HepG2 (cell line): ENCODE measurements at regions not wholly inside any gene's neighbourhood (a gene's known extent, or its start where the extent isn't known, plus 50 kb on each side); places are given as distances from the start of the nearest gene placed in this dataset.

Source experiments
- CBX2 ChIP-seq, 2 experiments: fragments of 200-600 bp in 1 of 2; sonication (generic); formaldehyde crosslinking in 1 of 2; IDR thresholded peaks; 2 replicates each; pipeline versions ENCODE4 v1.7.0 to v1.8.1; 2018 to 2022; ENCODE audit warnings: low read depth in 2 of 2, low read length in 1 of 2, mild to moderate bottlenecking in 1 of 2, missing genetic modification reagents in 1 of 2
- CTCF ChIP-seq: sonication (generic); formaldehyde crosslinking; IDR thresholded peaks from 2 replicates; pipeline ENCODE4 v1.5.0; 2020; ENCODE audit warnings: mild to moderate bottlenecking, missing genetic modification reagents, moderate library complexity
- FIP1L1 ChIP-seq: fragments of 200-400 bp; formaldehyde crosslinking; IDR thresholded peaks from 2 replicates; pipeline ENCODE4 v1.6.1; 2018; ENCODE audit warnings: low read depth, mild to moderate bottlenecking, low read length, moderate library complexity, borderline replicate concordance; ENCODE audit not compliant: insufficient read depth
- HBP1 ChIP-seq: IDR thresholded peaks from 2 replicates; pipeline ENCODE4 v1.6.1; 2016; ENCODE audit warnings: low read depth, control low read depth
- HDAC2 ChIP-seq: sonication (generic); formaldehyde crosslinking; IDR thresholded peaks from 2 replicates; pipeline ENCODE4 v1.4.0; 2020; ENCODE audit warnings: missing genetic modification reagents
- HNF4G ChIP-seq, 2 experiments: sonication (generic) in 1 of 2; formaldehyde crosslinking in 1 of 2; IDR thresholded peaks; 2 replicates each; pipeline versions ENCODE4 v1.4.0 to v1.6.1; 2011 to 2020; ENCODE audit warnings: borderline replicate concordance in 2 of 2, low read depth in 2 of 2, mild to moderate bottlenecking in 2 of 2, low read length in 1 of 2, missing genetic modification reagents in 1 of 2, moderate library complexity in 1 of 2
- POLR2A ChIP-seq, 2 experiments: IDR thresholded peaks; 2 replicates each; pipeline ENCODE4 v1.6.1; 2011; ENCODE audit warnings: low read depth in 2 of 2, low read length in 2 of 2, mild to moderate bottlenecking in 1 of 2, moderate library complexity in 1 of 2; ENCODE audit not compliant: insufficient read depth in 1 of 2
- RBM39 ChIP-seq: fragments of 200-400 bp; formaldehyde crosslinking; IDR thresholded peaks from one replicate; pipeline ENCODE4 v1.6.1; 2018; ENCODE audit warnings: antibody characterized with exemption, mild to moderate bottlenecking, low read depth, low read length; ENCODE audit not compliant: poor library complexity, severe bottlenecking
- SETDB1 ChIP-seq: sonication (generic); formaldehyde crosslinking; IDR thresholded peaks from 2 replicates; pipeline ENCODE4 v1.5.1; 2020; ENCODE audit warnings: missing genetic modification reagents, mild to moderate bottlenecking, borderline replicate concordance
- THYN1 ChIP-seq: sonication (generic); formaldehyde crosslinking; IDR thresholded peaks from 2 replicates; pipeline ENCODE4 v1.8.1; 2023; ENCODE audit warnings: low read depth, mild to moderate bottlenecking, moderate library complexity, missing genetic modification reagents, borderline replicate concordance
- ZKSCAN1 ChIP-seq: fragments of 150-350 bp; IDR thresholded peaks from 2 replicates; pipeline ENCODE4 v1.6.1; 2014; ENCODE audit warnings: low read length

DNA sequence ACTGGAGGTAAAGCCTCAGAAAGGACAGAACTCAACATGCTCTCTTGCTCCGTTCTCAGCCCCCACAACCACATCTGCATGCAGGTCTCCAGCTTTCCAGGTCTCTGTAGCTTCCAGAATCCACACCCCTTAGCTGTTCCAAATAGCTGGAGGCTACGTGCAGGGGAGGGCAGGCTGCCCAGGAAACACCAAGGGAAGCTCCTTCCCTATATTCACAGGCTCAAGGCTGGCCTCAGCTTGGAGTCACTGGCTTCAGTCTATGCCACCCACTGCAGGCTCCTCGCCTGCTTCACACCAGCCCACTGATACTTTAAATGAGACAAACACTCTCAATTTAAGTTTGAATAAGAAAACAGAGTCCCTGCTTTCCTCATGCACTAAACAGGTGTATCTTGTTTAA, 73.3 kb downstream of the ASCL4 start:
- TF ChIP-seq CBX2 (IDR thresholded peaks at IDR 0.05; ENCODE audit: low read depth, low read length) (no peak), CBX2 (CRISPR knock-in tag; IDR thresholded peaks at IDR 0.05; ENCODE audit: low read depth) (no peak), ZKSCAN1 (no peak), HNF4G (IDR thresholded peaks at IDR 0.05; ENCODE audit: borderline replicate concordance, low read depth, low read length) (no peak), HNF4G (CRISPR knock-in tag; IDR thresholded peaks at IDR 0.05; ENCODE audit: borderline replicate concordance, low read depth) (no peak), HBP1 (CRISPR knock-in tag) (no peak), CTCF (CRISPR knock-in tag) (no peak), THYN1 (CRISPR knock-in tag) (no peak), POLR2A (IDR thresholded peaks at IDR 0.05; ENCODE audit: insufficient read depth in 1 of 2, low read depth in 2 of 2, low read length in 2 of 2) (no peak), HDAC2 (CRISPR knock-in tag) (no peak), SETDB1 (CRISPR knock-in tag) (no peak), RBM39 (no peak), FIP1L1 (no peak)
